IMR-90 (cell line): ENCODE measurements at regions not wholly inside any gene's neighbourhood (a gene's known extent, or its start where the extent isn't known, plus 50 kb on each side); places are given as distances from the start of the nearest gene placed in this dataset.

Experiments used
- ATAC-seq: fragments of 200-7000 bp; cut with Tn5 transposase; 2 replicates; pipeline ENCODE4 v1.9.1; 2020; ENCODE audit warnings: low read depth, mild to moderate bottlenecking, moderate library complexity
- BruUV-seq: library from RNA; stranded (reverse); fragments of 400-500 nt; replicated peaks from 2 replicates; lab custom pipeline; 2021; lab: Mats Ljungman, UMichigan
- CTCF ChIA-PET: fragments of 300-600 bp; formaldehyde crosslinking; extraction: SDS; loops from one replicate; lab custom pipeline; 2021; ENCODE audit warnings: antibody characterized with exemption; lab: Yijun Ruan, JAX
- POLR2A ChIA-PET: fragments of 300-600 bp; sonication (Branson Sonifier 250); formaldehyde crosslinking; loops from one replicate; lab custom pipeline; 2022; ENCODE audit warnings: antibody characterized with exemption; ENCODE audit not compliant: unreplicated experiment; lab: Charles Lee
- DNase-seq: peaks from one replicate; pipeline ENCODE4 v3.0.0; 2013
- H2AFZ ChIP-seq: replicated peaks from 2 replicates; pipeline ENCODE3; 2013; ENCODE audit warnings: low read length, mild to moderate bottlenecking; ENCODE audit not compliant: poor library complexity
- H2AK5ac ChIP-seq: 2 replicates; pipeline ENCODE4 v1.6.1; 2013; ENCODE audit warnings: low read depth, low read length, inconsistent platforms
- H2AK9ac ChIP-seq: replicated peaks from 2 replicates; pipeline ENCODE3; 2013; ENCODE audit warnings: mild to moderate bottlenecking, low read depth, low read length, moderate library complexity; ENCODE audit not compliant: poor library complexity
- H2BK120ac ChIP-seq: 2 replicates; pipeline ENCODE4 v1.6.1; 2013; ENCODE audit warnings: low read depth, low read length, inconsistent platforms
- H2BK15ac ChIP-seq: 3 replicates; pipeline ENCODE4 v1.6.1; 2013; ENCODE audit warnings: low read depth, low read length, inconsistent platforms
- H2BK20ac ChIP-seq: 2 replicates; pipeline ENCODE4 v1.6.1; 2013; ENCODE audit warnings: low read depth, mild to moderate bottlenecking, inconsistent platforms, low read length, moderate library complexity
- H2BK5ac ChIP-seq: 2 replicates; pipeline ENCODE4 v1.6.1; 2013; ENCODE audit warnings: mild to moderate bottlenecking, low read depth, low read length, inconsistent platforms; ENCODE audit not compliant: poor library complexity, severe bottlenecking
- H3K14ac ChIP-seq: replicated peaks from 2 replicates; pipeline ENCODE4 v1.6.1; 2013; ENCODE audit warnings: low read depth, low read length, inconsistent platforms
- H3K18ac ChIP-seq: 2 replicates; pipeline ENCODE4 v1.6.1; 2013; ENCODE audit warnings: low read depth, low read length, control low read depth
- H3K23ac ChIP-seq: 2 replicates; pipeline ENCODE4 v1.6.1; 2013; ENCODE audit warnings: low read depth, low read length, inconsistent platforms
- H3K27ac ChIP-seq: 2 replicates; pipeline ENCODE4 v1.5.1; 2013; ENCODE audit warnings: mild to moderate bottlenecking, control low read depth, low read length; ENCODE audit not compliant: insufficient read depth
- H3K27me3 ChIP-seq: 2 replicates; pipeline ENCODE4 v1.6.1; 2013; ENCODE audit warnings: low read length; ENCODE audit not compliant: control insufficient read depth, insufficient read depth
- H3K36me3 ChIP-seq: 2 replicates; pipeline ENCODE4 v1.6.1; 2013; ENCODE audit warnings: low read length, mixed read lengths; ENCODE audit not compliant: control insufficient read depth, insufficient read depth
- H3K4ac ChIP-seq: 2 replicates; pipeline ENCODE4 v1.6.1; 2013; ENCODE audit warnings: low read depth, low read length, inconsistent platforms
- H3K4me1 ChIP-seq: 2 replicates; pipeline ENCODE4 v1.6.1; 2013; ENCODE audit warnings: low read length, mixed read lengths; ENCODE audit not compliant: control insufficient read depth, insufficient read depth
- H3K4me2 ChIP-seq: 2 replicates; pipeline ENCODE4 v1.6.1; 2013; ENCODE audit warnings: low read depth, mild to moderate bottlenecking, control low read depth, low read length, moderate library complexity
- H3K4me3 ChIP-seq: 2 replicates; pipeline ENCODE4 v1.5.1; 2013; ENCODE audit warnings: low read depth, mild to moderate bottlenecking, control low read depth, low read length, moderate library complexity; ENCODE audit not compliant: insufficient read depth
- H3K56ac ChIP-seq: 2 replicates; pipeline ENCODE4 v1.6.1; 2013; ENCODE audit warnings: low read length, inconsistent platforms; ENCODE audit not compliant: insufficient read depth; ENCODE audit errors: extremely low read depth
- H3K79me1 ChIP-seq, 2 experiments: 2 replicates each; pipeline ENCODE4 v1.6.1; 2013; ENCODE audit warnings: low read length in 2 of 2, inconsistent platforms in 1 of 2, low read depth in 1 of 2
- H3K9ac ChIP-seq: 2 replicates; pipeline ENCODE4 v1.6.1; 2013; ENCODE audit warnings: low read depth, low read length, control low read depth
- H3K9me1 ChIP-seq: 2 replicates; pipeline ENCODE4 v1.6.1; 2013; ENCODE audit warnings: low read length, inconsistent platforms; ENCODE audit not compliant: insufficient read depth
- H3K9me3 ChIP-seq: 2 replicates; pipeline ENCODE4 v1.6.1; 2013; ENCODE audit warnings: low read length; ENCODE audit not compliant: control insufficient read depth, insufficient read depth
- H4K20me1 ChIP-seq: 2 replicates; pipeline ENCODE4 v1.6.1; 2013; ENCODE audit warnings: low read length, inconsistent platforms; ENCODE audit not compliant: insufficient read depth
- H4K5ac ChIP-seq: 2 replicates; pipeline ENCODE4 v1.6.1; 2013; ENCODE audit warnings: mild to moderate bottlenecking, low read depth, low read length, control low read depth
- H4K8ac ChIP-seq, 2 experiments: 2 replicates each; pipeline ENCODE4 v1.6.1; 2013; ENCODE audit warnings: low read depth in 2 of 2, low read length in 2 of 2, control low read depth in 1 of 2, inconsistent platforms in 1 of 2
- H4K91ac ChIP-seq: 2 replicates; pipeline ENCODE4 v1.6.1; 2013; ENCODE audit warnings: low read depth, low read length, inconsistent platforms; ENCODE audit not compliant: insufficient read depth
- BHLHE40 ChIP-seq: fragments of 150-350 bp; IDR thresholded peaks from 2 replicates; pipeline ENCODE4 v1.6.1; 2016; ENCODE audit warnings: mild to moderate bottlenecking, low read depth, low read length
- CEBPB ChIP-seq: IDR thresholded peaks from 2 replicates; pipeline ENCODE4 v1.6.1; 2012; ENCODE audit warnings: low read depth, low read length, improper control_type of control experiment
- CHD1 ChIP-seq: IDR thresholded peaks from 2 replicates; pipeline ENCODE4 v1.6.1; 2012; ENCODE audit warnings: low read depth, low read length, improper control_type of control experiment
- CTCF ChIP-seq: conservative IDR thresholded peaks from 2 replicates; pipeline ENCODE4 v1.5.1; 2012; ENCODE audit warnings: mild to moderate bottlenecking, low read depth, low read length, improper control_type of control experiment
- FOS ChIP-seq: fragments of 150-350 bp; IDR thresholded peaks from 2 replicates; pipeline ENCODE4 v1.6.1; 2016; ENCODE audit warnings: low read depth, low read length
- MAFK ChIP-seq: IDR thresholded peaks from 2 replicates; pipeline ENCODE4 v1.6.1; 2012; ENCODE audit warnings: low read depth, low read length, improper control_type of control experiment
- MAZ ChIP-seq: IDR thresholded peaks from 2 replicates; pipeline ENCODE4 v1.6.1; 2012; ENCODE audit warnings: low read depth, mild to moderate bottlenecking, low read length, improper control_type of control experiment, moderate library complexity, borderline replicate concordance
- MXI1 ChIP-seq: IDR thresholded peaks from 2 replicates; pipeline ENCODE4 v1.6.1; 2012; ENCODE audit warnings: low read depth, mild to moderate bottlenecking, low read length, moderate library complexity, borderline replicate concordance
- NFE2L2 ChIP-seq: fragments of 150-350 bp; IDR thresholded peaks from 2 replicates; pipeline ENCODE4 v1.6.1; 2016; ENCODE audit warnings: low read depth, mild to moderate bottlenecking, low read length
- POLR2A ChIP-seq: IDR thresholded peaks from 2 replicates; pipeline ENCODE4 v1.6.1; 2012; ENCODE audit warnings: mild to moderate bottlenecking, low read depth, low read length
- RAD21 ChIP-seq: IDR thresholded peaks from 2 replicates; pipeline ENCODE4 v1.6.1; 2012; ENCODE audit warnings: low read length, improper control_type of control experiment
- RCOR1 ChIP-seq: IDR thresholded peaks from 2 replicates; pipeline ENCODE4 v1.6.1; 2012; ENCODE audit warnings: mild to moderate bottlenecking, low read length, improper control_type of control experiment; ENCODE audit not compliant: insufficient replicate concordance
- RFX5 ChIP-seq: IDR thresholded peaks from 2 replicates; pipeline ENCODE4 v1.8.0; 2012; ENCODE audit warnings: low read depth, mild to moderate bottlenecking, low read length, moderate library complexity
- SMC3 ChIP-seq: fragments of 150-350 bp; IDR thresholded peaks from 2 replicates; pipeline ENCODE4 v1.6.1; 2016; ENCODE audit warnings: low read depth, mild to moderate bottlenecking, antibody characterized with exemption, low read length, moderate library complexity
- USF2 ChIP-seq: fragments of 150-350 bp; IDR thresholded peaks from 2 replicates; pipeline ENCODE4 v1.6.1; 2017; ENCODE audit warnings: mild to moderate bottlenecking, antibody characterized with exemption, low read length, low read depth
- WGBS, 2 experiments: methylation state at CpG; one replicate each; pipeline versions ENCODE4 v1.1.5 to v1.1.7; 2013; ENCODE audit warnings: missing lambda C conversion rate in 2 of 2; ENCODE audit not compliant: insufficient read length in 1 of 2; ENCODE audit errors: extremely low coverage in 2 of 2; 5-methylcytosine and 5-hydroxymethylcytosine counted together
- dilution Hi-C: fragments of 300-500 bp; cut with HindIII; formaldehyde crosslinking; loops from one replicate; pipeline ENCODE4 v1.14.3; 2018; ENCODE audit warnings: low sequenced_read_pairs; ENCODE audit not compliant: unreplicated experiment
- in situ Hi-C: fragments of 300-500 bp; cut with MboI; formaldehyde crosslinking; loops from 3 replicates; pipeline ENCODE4 v1.14.3; 2019; ENCODE audit warnings: low sequenced_read_pairs, inconsistent platforms, mixed read lengths
- intact Hi-C: fragments of 100-400 bp; cut with micrococcal nuclease; formaldehyde crosslinking; loops from 2 replicates; pipeline ENCODE4 v1.10.0; 2022
- TF ChIP-seq, protein P1 (sequence below): fragments of 150-350 bp; IDR thresholded peaks from 2 replicates; pipeline ENCODE4 v1.6.1; 2016; ENCODE audit warnings: low read depth, mild to moderate bottlenecking, low read length, moderate library complexity, borderline replicate concordance

DNA sequence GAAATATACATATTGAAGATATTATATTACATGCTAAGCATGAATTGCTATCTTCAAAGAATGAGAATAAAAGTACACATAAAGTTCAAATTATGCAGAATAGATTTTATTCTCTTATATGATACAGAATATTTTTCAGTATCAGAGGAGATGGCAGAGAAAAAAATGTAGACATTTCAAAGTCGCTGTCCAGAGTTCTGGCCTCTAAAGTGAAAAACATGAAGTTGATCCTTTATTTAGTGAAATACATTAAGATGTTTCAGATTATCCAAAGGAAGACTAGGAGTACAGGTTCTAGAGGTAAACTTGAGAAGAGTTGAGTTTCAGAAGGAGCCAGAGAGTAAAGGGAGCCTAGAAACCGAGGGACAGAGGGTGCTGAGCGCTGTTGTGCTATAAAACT is 303.6 kb downstream of the UTP18 start:
- no TSS peak for BruUV-seq
- dilution Hi-C loops (no loop called here), intact Hi-C loops (no loop called here), in situ Hi-C loops (no loop called here)
- H2BK20ac ChIP-seq = no peak overlapping the region
- no peaks in the 10 kb centered on the region for H3K79me1 ChIP-seq
- no peak overlapping the region for H3K18ac ChIP-seq
- H3K27me3 ChIP-seq = no peaks in the 10 kb centered on the region
- H3K14ac ChIP-seq = no peak overlapping the region
- H4K8ac ChIP-seq = no peak overlapping the region
- no peaks in the 10 kb centered on the region for H3K36me3 ChIP-seq
- WGBS, 2 experiments = no CpG with 5 or more reads among the region's 3 CpGs
- H3K56ac ChIP-seq = no peak overlapping the region
- CTCF ChIA-PET = no interaction called here
- H2BK120ac ChIP-seq = no peak overlapping the region
- ATAC-seq (no peak), DNase-seq (no peak)
- H4K5ac ChIP-seq = no peak overlapping the region
- no peak overlapping the region for H3K4me2 ChIP-seq
- no peaks in the 10 kb centered on the region for H3K9me1 ChIP-seq
- H3K4me1 ChIP-seq = no peaks in the 10 kb centered on the region
- H2AK9ac ChIP-seq = no peak overlapping the region
- POLR2A ChIA-PET = no interaction called here
- no peak overlapping the region for H3K23ac ChIP-seq
- H2BK15ac ChIP-seq = no peak overlapping the region
- H3K27ac ChIP-seq = no peak overlapping the region
- H4K20me1 ChIP-seq = no peaks in the 10 kb centered on the region
- no peak overlapping the region for H3K4ac ChIP-seq
- H4K91ac ChIP-seq = no peak overlapping the region
- H3K9ac ChIP-seq = no peak overlapping the region
- no peak overlapping the region for H2AFZ ChIP-seq
- H2AK5ac ChIP-seq = no peak overlapping the region
- no peak overlapping the region for H3K4me3 ChIP-seq
- peaks cover 8% of the 10 kb centered on the region for H3K9me3 ChIP-seq
- TF ChIP-seq RFX5 = no peak
- TF ChIP-seq CHD1 = no peak
- TF ChIP-seq MXI1 = no peak
- TF ChIP-seq USF2 = no peak
- TF ChIP-seq FOS = no peak
- TF ChIP-seq CTCF = no peak
- no peak for TF ChIP-seq RAD21
- no peak for TF ChIP-seq SMC3
- no peak for TF ChIP-seq BHLHE40
- no peak for TF ChIP-seq POLR2A
- no peak for TF ChIP-seq NFE2L2
- no peak for TF ChIP-seq CEBPB
- TF ChIP-seq MAZ = no peak
- TF ChIP-seq RCOR1 = no peak
- TF ChIP-seq, protein P1, sequence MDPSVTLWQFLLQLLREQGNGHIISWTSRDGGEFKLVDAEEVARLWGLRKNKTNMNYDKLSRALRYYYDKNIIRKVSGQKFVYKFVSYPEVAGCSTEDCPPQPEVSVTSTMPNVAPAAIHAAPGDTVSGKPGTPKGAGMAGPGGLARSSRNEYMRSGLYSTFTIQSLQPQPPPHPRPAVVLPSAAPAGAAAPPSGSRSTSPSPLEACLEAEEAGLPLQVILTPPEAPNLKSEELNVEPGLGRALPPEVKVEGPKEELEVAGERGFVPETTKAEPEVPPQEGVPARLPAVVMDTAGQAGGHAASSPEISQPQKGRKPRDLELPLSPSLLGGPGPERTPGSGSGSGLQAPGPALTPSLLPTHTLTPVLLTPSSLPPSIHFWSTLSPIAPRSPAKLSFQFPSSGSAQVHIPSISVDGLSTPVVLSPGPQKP = no peak
- TF ChIP-seq MAFK = no peak
- no peak overlapping the region for H2BK5ac ChIP-seq
